Glomerular endothelial cell (primary cell): ENCODE measurements at regions not wholly inside any gene's neighbourhood (a gene's known extent, or its start where the extent isn't known, plus 50 kb on each side); places are given as distances from the start of the nearest gene placed in this dataset.
A peak's percentile ranks its signal among the peaks of the same experiment; 100 is the strongest.

Experiments
- DNase-seq: peaks from one replicate; pipeline ENCODE4 v3.0.0-alpha.2; 2011; ENCODE audit warnings: low read depth, low spot score; ENCODE audit errors: extremely low read depth

- DNase-seq, result no peak
Measured at GRCh38 chr6:139863964-139864363, 489.5 kb upstream of the CITED2 start.

- DNase-seq, result no peak
Measured at GRCh38 chr6:139863346-139863745, 488.9 kb upstream of the CITED2 start.

- DNase-seq, result no peak
Measured at GRCh38 chr6:139862311-139862710, 487.9 kb upstream of the CITED2 start.

- no peak for DNase-seq
Measured at GRCh38 chr6:139860203-139860602, 485.8 kb upstream of the CITED2 start.

- DNase-seq, result no peak
Measured at GRCh38 chr6:139858429-139858828, 484.0 kb upstream of the CITED2 start.

GRCh38 chr6:139857143-139857542 is 482.7 kb upstream of the CITED2 start:
- DNase-seq, result no peak

- no peak for DNase-seq
Measured at GRCh38 chr6:139856562-139856961, 482.1 kb upstream of the CITED2 start.

- no peak for DNase-seq
Measured at GRCh38 chr6:139855671-139856311, 481.3 kb upstream of the CITED2 start.

GRCh38 chr6:139853302-139853992 is 479.0 kb upstream of the CITED2 start:
- DNase-seq, result no peak

GRCh38 chr6:139852488-139853140 is 478.2 kb upstream of the CITED2 start:
- DNase-seq, result peak; percentile 3

- no peak for DNase-seq
Measured at GRCh38 chr6:139852067-139852466, 477.6 kb upstream of the CITED2 start.

GRCh38 chr6:139851206-139851605 is 476.8 kb upstream of the CITED2 start:
- DNase-seq, result no peak

GRCh38 chr6:139850512-139850911 is 476.1 kb upstream of the CITED2 start:
- DNase-seq, result no peak

GRCh38 chr6:139847457-139847813 is 473.0 kb upstream of the CITED2 start:
- DNase-seq, result no peak

- DNase-seq, result no peak
Measured at GRCh38 chr6:139846538-139847456, 472.3 kb upstream of the CITED2 start.

- no peak for DNase-seq
Measured at GRCh38 chr6:139844907-139845306, 470.5 kb upstream of the CITED2 start.

GRCh38 chr6:139841794-139842215 is 467.4 kb upstream of the CITED2 start:
- DNase-seq, result no peak

GRCh38 chr6:139839506-139840156 is 465.2 kb upstream of the CITED2 start:
- no peak for DNase-seq

GRCh38 chr6:139834232-139834631 is 459.8 kb upstream of the CITED2 start:
- DNase-seq, result no peak

- DNase-seq, result no peak
Measured at GRCh38 chr6:139833592-139833991, 459.1 kb upstream of the CITED2 start.
